Right lobe of liver (tissue), 4 donors: ENCODE measurements at regions not wholly inside any gene's neighbourhood (a gene's known extent, or its start where the extent isn't known, plus 50 kb on each side); places are given as distances from the start of the nearest gene placed in this dataset.

Experiments
- POLR2A ChIP-seq: fragments of 450-650 bp; IDR thresholded peaks from one replicate; pipeline ENCODE4 v1.6.1; 2017; ENCODE audit warnings: antibody characterized with exemption, mild to moderate bottlenecking
- TF ChIP-seq, protein P1 (sequence below), 4 donors: fragments of 200-600 bp in 3 of 4; fragments of 450-650 bp in 1 of 4; IDR thresholded peaks; one replicate each; pipeline versions ENCODE4 v1.5.1 to v1.8.0; 2016 to 2022; ENCODE audit warnings: antibody characterized with exemption in 4 of 4, mild to moderate bottlenecking in 2 of 4
- donor health status: DM: no; HTN: no; CAD: no.
- donor health status: DM: no; HTN: no; CAD: no.
- donor health status: DM: no; HTN: yes; CAD: no.

DNA sequence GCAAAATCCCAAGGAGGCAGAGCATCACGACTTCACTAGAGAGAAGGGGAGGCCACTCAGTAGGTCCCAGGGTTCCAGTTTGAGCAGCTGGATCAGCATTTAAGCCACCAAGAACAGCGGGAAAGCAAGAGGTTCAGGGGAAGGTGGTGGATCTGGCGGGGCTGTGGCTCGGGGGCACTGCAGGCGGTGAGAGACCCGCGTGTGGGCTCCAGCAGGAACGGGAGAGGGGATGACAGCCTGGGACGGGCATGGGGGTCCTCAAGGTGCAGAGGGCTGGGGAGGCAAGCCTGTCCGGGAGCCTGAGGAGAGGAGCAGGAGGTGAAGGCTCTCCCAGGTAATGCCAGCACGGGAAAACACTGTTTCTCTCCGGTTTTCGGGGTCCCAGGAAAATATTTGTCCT, 123.6 kb downstream of the IRX2 start:
- TF ChIP-seq POLR2A, result no peak
- TF ChIP-seq, protein P1, sequence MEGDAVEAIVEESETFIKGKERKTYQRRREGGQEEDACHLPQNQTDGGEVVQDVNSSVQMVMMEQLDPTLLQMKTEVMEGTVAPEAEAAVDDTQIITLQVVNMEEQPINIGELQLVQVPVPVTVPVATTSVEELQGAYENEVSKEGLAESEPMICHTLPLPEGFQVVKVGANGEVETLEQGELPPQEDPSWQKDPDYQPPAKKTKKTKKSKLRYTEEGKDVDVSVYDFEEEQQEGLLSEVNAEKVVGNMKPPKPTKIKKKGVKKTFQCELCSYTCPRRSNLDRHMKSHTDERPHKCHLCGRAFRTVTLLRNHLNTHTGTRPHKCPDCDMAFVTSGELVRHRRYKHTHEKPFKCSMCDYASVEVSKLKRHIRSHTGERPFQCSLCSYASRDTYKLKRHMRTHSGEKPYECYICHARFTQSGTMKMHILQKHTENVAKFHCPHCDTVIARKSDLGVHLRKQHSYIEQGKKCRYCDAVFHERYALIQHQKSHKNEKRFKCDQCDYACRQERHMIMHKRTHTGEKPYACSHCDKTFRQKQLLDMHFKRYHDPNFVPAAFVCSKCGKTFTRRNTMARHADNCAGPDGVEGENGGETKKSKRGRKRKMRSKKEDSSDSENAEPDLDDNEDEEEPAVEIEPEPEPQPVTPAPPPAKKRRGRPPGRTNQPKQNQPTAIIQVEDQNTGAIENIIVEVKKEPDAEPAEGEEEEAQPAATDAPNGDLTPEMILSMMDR (IDR thresholded peaks at IDR 0.05), result no peak
